ENCODE measurements at regions not wholly inside any gene's neighbourhood (a gene's known extent, or its start where the extent isn't known, plus 50 kb on each side); places are given as distances from the start of the nearest gene placed in this dataset.
"Not testable (repeated sequence)": the region's sequence is repeated elsewhere in the genome, so short reads cannot be mapped to it uniquely, and the experiment has no call there.

DNA sequence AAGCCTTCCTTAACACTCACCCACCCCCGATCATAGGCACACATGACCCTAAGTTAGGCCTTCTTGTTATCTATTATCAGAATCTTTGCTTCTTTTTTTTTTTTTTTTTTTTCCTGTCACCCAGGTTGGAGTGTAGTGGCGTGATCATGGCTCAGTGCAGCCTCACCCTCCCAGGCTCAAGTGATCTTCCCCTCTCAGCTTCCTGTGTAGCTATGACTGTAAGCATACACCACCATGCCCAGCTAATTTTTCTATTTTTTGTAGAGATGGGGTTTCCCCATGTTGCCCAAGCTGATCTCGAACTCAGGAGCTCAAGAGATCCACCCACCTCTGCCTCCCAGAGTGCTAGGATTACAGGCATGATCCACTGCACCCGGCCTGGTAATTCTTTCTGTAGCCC is 328.7 kb downstream of the NR4A2 start:
- DNase-seq: no peak

DNA sequence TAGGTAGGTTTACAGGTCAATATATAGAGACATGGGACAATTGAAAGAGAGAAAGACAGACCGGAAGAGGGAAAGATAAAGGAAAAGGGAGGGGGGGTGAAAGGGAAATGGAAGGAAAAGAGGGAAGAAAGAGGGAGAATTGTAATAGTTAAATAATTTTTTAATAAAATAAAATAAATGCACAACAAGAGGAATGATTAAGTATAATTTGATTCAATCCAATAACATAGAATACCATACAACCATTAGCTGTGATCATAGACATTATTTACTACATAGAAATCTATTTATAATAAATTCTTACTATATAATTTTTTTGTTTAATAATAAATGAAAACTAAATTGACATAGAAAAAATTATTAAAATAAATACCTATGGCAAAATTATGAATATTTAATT is 330.7 kb downstream of the NR4A2 start:
- DNase-seq: no peak

DNA sequence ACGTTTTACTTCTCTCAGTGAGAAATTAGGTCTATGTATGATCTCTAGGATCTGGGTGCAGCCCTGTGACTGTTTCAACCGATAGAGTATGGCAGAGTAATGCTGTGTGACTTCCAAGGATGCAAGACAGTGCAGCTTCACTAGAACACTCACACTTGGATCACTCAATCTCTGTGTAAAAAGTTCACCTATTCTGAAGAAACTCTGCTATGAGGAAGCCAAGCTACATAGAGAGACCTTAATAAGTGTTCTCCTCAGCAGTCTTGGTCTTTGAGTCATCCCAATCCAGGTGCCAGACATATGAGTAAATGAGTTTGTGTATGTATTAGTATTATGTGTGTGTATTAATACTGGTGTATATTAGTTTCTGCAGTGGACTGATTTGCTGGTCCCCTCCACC is 335.0 kb downstream of the NR4A2 start:
- no peak for DNase-seq

DNA sequence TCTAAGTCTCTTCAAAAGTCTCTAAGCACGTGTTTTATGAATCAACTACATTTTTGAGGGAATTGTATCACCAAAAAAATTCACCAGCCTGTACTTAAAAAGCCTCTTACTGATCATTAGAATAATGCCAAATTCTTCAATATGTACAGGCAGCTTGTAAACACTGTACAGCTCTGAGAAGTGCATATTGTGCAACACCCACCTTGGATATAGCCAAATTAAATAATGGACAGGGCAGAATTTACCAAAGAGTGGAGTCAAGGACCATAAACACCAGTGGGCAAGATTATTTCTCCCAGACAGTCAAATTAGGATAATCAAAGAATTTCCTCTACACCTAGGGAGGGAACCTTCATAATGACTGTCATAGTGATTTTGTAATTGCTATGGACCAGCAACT is 338.2 kb downstream of the NR4A2 start:
- no peak for DNase-seq

DNA sequence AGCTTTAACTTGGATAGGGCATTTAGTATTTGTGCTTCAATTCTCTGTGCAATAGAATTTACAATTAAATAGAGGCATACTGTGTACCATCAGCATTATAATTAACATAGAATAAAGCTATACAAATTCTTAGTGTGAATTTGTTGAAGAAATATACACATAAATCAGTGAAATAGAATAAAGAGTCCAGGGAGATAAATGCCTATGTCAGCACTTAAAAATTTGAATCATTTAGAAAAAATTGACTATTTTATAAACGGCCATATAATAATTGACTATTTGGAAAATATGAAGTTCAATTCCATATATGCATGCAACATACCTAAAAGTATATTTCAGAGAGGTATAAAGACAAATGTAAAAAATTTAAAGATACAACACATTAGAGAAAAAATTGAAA is 348.7 kb downstream of the NR4A2 start:
- no peak for DNase-seq

DNA sequence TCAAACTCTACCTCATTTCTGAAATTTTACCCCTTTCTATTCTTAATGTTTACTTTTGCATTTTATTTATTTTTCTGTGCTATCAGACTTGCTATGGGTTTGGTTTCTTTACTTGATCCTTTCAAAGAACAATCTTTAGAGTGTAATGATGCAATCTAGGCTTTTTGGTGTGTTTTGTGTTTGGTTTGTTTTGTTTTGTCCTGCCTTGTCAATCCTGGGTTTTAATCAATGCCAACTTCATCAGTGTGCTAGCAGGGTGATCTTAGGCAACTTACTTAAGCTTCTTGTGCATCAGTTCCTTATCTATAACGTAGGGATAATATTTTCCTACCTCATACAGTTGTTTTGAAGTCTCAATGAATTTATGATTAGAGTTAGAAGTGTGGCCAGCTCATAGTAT is 350.4 kb downstream of the NR4A2 start:
- DNase-seq: no peak

DNA sequence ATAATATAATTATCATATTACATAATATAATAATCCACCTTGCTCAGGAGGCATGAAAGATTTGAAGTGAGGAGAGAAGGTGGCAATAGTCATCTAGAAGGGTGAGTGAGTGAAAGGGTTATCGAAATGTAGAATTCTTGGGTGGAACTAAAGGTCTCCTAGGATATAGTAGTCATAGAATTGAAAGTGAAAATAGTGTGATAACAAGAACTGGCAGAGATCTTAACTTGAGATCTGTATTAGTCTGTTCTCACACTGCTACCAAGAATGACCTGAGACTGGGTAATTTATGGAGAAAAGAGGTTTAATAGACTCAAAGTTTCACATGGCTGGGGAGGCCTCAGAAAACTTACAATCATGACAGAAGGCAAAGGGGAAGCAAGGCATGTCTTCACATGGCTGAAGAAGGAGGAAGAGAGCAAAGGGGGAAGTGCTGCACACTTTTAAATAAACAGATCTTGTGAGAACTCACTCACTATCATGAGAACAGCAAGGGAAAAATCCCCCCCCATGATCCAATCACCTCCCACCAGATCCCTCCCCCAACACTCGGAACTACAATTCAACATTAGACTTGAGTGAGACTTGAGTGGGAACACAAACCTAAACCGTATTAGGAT is 351.5 kb downstream of the NR4A2 start:
- DNase-seq: no peak

DNA sequence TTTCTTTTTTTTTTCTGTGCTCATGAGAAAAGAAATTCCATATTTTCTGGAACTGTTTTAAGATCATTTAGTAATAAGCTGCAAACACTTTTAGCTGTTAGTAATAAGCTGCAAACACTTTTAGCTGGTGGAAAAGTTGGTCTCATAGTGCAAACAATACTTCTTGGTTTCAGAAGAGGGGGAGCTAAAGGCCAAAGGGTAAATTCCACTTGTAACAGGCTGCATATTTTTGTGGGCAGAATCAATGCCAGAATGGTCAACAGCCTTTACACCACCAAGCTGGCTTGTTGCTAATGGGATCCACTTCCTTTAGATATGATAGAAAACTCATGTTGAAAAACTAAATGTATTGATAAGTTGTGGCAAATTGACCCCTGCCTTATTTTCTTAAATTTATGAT is 356.8 kb downstream of the NR4A2 start:
- no peak for DNase-seq

DNA sequence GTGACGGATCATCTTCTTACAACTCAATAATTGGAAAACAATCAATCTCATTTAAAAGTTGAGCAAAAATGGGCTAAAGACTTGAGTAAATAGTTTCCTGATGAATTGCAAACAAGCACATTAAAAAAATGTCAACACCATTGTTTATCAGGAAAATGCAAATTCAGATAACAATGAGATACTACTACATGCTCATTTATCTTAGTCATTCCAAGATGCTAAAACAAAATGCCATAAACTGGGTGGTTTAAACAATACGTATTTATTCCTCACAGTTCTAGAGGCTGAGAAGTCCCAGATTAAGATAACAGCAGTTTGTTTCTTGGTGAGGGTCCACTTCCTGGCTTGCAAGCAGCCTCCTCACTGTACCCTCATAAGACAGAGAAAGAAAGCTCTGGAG is 359.6 kb downstream of the NR4A2 start:
- DNase-seq: no peak

DNA sequence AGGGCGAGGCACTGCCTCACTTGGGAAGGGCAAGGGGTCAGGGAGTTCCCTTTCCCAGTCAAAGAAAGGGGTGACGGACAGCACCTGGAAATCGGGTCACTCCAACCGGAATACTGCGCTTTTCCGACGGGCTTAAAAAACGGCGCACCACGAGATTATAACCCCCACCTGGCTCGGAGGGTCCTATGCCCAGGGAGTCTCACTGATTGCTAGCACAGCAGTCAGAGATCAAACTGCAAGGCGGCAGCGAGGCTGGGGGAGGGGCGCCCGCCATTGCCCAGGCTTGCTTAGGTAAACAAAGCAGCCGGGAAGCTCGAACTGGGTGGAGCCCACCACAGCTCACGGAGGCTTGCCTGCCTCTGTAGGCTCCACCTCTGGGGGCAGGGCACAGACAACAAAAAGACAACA is 366.5 kb downstream of the NR4A2 start:
- DNase-seq: not testable (repeated sequence)

DNA sequence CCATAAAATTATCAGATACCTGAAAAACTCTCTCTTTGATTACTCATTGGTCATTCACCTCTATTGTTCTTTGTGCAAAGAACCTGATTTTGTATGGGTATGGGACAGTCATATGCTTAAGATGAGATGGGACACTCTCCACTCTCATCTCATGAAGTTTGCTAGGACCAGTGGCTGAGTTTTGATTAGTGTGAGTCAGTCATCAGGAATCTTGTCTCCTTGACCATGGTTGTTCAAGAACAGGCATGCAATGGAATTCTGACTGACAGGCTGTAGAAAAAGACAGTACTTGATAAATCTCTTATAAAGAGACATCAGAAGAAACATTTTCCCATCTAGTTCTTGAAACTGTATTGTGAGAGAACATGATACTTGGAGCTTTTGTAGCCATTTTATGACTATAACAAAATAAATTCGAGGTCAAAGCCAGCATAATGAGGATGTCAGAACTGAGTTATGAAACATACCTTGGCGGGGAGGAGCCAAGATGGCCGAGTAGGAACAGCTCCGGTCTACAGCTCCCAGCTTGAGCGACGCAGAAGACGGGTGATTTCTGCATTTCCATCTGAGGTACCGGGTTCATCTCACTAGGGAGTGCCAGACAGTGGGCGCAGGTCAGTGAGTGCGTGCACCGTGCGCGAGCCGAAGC is 367.0 kb downstream of the NR4A2 start:
- DNase-seq: no peak

DNA sequence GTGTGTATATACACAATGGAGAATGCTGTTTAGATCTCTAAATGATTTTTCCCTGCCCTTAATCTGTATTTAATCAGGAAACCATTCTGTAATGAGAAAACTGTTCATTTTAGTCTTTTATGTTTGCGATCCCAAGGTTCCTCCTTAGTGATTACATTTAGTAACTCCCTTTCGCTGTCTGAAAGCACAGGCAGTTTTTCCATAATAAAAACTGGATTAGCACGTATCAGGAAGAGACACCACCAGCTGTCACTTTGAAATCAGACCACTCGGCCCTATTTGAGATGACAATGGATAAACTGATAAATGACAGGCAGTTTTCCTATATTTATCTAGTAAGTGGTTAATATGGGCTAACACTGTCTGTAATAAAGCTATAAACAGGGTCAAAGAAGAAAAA is 370.9 kb downstream of the NR4A2 start:
- no peak for DNase-seq

DNA sequence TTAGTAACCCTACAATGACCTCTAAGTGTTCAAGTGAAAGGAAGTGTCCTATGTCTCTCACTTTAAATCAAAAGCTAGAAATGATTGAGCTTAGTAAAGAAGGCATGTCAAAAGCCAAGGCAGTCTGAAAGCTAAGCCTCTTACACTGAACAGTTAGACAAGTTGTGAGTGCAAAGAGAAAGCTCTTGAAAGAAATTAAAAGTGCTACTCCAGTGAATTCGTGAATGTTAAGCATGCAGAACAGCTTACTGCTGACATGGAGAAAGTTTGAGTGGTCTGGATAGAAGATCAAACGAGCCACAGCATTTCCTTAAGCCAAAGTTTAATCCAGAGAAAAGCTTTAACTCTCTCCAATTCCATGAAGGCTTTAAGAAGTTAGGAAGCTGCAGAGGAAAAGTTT is 373.7 kb downstream of the NR4A2 start:
- no peak for DNase-seq

DNA sequence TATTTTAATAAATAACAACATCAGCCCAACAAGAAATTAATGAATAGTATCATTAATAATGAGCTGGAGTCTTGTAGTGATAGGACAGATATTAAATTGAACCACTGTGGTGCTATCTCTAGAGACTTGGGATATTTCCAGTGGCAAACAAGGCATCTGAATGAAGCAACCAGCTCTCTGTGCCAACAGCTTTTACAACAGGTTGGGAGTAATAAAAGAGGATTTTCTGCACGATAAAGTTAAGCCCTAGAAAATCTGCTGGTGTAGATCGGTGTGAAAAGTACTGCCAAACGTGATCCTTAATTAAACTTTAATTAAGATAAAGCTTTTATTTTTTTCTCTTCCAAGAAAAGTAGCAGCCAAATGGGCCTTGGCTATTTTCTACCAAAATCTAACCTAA is 385.5 kb downstream of the NR4A2 start:
- no peak for DNase-seq

DNA sequence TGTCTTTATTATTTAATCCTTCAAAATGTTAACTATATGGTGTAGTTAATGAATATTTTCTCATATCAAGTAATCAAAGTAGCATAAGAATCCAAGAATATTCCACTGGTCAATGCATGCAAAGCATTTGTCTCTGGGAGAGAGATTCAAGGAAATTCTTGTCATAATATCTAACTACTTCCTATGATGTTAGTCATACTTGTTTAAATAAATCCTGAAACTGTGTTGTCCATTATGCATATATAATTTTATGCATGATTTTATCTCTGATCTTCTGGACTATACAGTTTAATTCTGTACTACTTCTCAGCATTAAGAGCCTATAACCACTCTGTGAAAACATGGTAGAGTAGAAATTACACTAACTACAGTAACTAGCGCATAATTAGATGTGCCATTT is 388.3 kb downstream of the NR4A2 start:
- no peak for DNase-seq

DNA sequence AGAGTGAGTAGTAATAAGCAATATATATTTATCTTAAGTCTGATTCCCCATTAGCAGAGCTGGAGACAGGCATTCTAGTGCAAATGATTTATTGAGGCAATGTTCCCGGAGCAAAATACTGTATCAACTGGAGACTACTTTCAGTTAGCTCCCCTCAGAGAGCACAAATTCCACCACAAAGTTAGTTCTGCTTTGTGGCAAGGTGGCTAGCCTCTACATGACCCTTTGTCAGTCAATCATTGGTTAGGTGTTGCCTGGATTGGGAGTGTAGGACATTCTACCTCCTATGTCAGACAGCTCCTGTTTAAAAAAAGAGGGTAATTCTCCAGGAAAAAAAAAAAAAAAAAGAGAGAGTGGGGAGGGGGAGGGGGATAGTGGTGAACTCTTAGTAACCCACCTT is 402.2 kb downstream of the NR4A2 start:
- DNase-seq: no peak

DNA sequence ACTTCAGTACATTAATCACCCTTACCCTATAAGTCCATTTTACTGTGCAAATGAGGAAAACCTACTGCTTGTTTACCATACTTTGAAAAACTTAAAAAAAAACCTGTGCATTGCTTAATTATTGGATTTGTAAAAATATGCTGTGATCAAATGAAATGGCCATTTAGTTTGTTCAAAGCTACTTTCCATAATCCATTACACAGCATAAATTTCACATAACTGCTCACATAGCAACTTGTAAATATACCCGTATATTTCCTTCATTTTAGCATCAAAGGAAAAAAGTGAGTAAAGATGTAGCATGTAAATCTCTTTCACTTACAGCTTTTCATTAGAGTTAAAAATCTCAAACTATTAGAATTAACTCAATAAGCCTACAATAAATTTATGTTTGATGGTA is 415.1 kb downstream of the NR4A2 start:
- no peak for DNase-seq

DNA sequence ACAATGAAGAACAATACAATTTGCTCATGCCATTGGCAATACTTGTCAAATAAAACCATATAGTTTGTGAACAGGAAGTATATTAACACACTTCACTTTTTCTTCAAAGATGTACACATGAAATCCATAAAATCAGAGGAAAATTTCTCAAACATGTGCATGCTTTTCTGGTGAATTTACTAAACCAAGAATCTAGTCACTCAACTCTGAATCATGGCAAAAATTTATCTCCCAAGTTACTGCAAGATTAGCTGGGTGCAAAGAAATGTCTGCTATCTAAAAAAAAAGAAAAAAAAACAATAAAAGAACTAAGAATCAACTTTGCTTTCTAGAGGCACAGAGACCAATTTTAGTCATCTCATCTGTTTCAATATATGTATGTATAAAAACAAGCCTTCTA is 419.2 kb downstream of the NR4A2 start:
- DNase-seq: no peak

DNA sequence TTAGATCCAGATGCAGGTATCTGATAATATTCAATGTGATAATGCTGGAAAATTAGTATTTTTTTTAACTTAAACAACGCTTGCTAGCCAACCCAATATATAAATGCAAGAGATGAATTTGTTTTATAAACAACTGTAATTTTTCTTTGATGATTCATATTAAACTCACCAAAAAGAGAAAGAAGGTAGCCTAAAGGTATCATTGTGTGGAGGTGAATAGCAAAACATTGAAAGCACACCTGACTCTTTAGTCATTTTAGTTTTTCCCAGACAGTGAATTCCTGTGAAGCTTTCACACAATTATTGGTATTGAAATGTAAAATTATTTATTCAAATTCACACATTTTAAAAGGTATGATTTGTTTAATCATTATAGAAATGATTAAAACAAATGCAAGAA is 424.0 kb downstream of the NR4A2 start:
- DNase-seq: no peak

DNA sequence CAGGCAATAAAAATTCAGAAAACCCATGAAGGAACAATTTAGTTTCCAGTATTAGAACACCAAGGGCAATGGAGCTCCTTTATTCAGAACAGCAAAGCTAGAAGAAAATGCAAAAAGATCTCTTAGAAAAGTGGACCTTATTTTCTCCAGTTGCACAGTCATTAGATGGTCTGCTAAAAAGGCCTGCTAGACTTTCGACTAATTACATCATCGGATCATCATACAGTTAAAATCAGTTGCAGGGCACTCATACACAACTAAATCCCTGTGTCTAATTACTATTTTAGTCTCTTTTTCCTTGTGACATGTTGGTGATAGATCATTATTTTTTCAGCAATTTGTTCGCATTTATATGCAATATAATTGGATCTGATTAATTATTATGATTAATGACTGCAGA is 425.3 kb downstream of the NR4A2 start:
- no peak for DNase-seq

DNA sequence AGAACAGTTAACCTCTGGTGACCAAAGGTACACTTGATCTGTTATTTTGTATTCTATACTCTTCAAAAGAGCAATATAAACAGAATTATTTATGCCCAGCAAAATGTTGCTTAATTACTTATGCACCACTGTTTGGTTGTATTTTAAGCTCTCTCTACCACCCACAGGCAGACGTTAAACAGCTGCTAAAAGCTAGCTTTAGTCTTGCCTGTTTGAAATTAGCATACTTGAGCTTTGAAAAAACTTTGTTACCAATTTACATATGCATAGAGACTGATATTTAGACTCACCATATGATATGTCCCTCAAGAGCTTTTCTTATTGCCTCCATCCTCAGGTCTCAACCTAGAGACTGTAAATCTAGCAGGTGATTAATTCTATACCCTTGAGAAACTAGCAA is 426.9 kb downstream of the NR4A2 start:
- DNase-seq: no peak

DNA sequence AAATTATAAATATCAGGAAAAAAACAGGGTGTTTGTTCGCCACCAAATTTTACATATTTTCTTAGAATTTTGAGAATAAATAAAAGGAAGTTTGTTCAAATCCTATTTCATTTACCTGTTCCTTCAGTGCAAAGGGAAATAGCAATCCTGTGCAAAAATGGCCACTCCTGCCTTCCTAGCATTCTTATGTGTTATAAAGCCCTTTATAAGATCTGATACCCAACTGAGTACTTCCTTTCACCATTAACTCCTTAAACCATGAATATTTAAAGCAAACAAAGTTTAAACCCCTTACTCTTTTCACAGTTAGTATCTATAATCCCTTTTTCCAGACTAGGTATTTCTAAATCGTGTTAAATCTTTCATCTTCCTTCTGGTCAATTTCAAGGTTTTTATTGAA is 427.8 kb downstream of the NR4A2 start:
- no peak for DNase-seq

DNA sequence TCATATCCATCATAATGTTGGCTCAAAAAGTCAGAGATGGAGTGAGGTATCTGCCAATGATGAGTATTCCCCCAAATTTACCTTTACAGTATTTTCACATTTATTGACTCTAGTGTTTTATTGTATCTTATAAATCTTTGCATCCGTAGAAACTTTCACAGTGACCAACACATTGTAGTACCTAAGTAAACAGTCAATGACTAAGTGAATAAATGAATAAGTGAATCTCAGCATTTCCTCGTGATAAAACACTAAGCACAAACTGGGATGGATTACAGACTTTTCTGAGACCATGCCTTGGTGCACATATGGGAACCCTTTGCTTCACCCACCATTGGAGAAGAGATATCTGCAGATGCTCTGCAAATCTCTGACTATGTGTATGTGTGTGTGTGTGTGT is 429.9 kb downstream of the NR4A2 start:
- DNase-seq: no peak

DNA sequence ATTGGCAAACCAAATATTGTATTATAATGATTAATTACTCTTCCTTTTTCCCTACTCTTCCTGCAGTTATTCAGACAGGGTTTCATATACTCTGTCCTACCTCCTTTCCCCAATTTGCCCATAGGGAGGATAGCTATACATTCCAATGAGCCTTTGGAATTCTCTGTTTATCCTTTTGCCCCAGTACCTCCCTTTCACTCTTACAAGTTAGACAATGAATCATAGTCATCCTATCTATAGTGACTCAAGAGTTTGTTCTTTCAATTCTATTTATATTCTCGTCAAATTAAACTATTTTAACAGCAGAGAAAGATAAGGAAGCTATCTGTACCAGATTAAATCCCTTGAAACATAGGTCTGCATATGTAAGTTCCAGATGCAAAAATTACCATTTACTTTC is 437.5 kb downstream of the NR4A2 start:
- DNase-seq: no peak

DNA sequence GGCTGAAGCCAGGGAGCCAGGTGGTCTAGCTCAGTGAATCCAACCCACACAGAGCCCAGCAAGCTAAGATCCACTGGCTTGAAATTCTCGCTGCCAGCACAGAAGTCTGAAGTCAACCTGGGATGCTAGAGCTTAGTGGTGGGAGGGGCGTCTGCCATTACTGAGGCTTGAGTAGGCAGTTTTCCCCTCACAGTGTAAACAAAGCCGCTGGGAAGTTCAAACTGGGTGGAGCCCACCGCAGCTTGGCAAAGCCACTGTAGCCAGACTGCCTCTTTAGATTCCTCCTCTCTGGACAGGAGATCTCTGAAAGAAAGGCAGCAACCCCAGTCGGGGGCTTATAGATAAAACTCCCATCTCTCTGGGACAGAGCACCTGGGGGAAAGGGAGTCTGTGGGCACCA is 452.1 kb downstream of the NR4A2 start:
- not testable (repeated sequence) for DNase-seq
